AG10803 (cell line): ENCODE measurements at regions not wholly inside any gene's neighbourhood (a gene's known extent, or its start where the extent isn't known, plus 50 kb on each side); places are given as distances from the start of the nearest gene placed in this dataset.

ENCODE experiments used
- DNase-seq: peaks from one replicate; pipeline ENCODE4 v3.0.0; 2010; ENCODE audit warnings: low read depth
- H3K4me3 ChIP-seq: 2 replicates; pipeline ENCODE4 v1.5.1; 2011; ENCODE audit warnings: mild to moderate bottlenecking, low read length, control low read depth
- CTCF ChIP-seq: conservative IDR thresholded peaks from 2 replicates; pipeline ENCODE4 v1.5.1; 2011; ENCODE audit warnings: mild to moderate bottlenecking, low read length, control low read depth, inconsistent platforms

GRCh38 chr13:87459419-87459818 is 211.8 kb upstream of the SLITRK5 start:
- TF ChIP-seq CTCF, result no peak
- DNase-seq, result no peak
- no peak overlapping the region for H3K4me3 ChIP-seq

DNA sequence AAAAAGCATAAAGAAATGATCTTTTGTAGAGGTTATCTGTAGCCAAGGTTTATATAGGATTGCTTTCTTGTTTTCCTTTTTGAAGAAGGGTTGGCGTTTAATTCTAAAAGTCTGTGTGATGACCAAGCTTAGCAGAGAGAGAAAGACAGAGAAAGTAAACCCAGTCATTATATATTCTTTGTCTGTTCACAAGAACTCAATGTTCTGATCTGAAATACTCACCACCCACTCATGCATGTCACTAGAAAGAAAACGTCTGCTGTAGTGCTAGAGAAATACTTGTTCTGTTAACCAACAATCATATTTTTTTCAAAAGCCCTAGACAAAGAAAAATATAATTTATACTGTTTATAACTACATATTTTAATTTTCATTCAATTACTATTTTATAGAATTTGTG is 173.7 kb upstream of the SLITRK5 start:
- TF ChIP-seq CTCF, result no peak
- no peak overlapping the region for H3K4me3 ChIP-seq
- DNase-seq, result no peak

DNA sequence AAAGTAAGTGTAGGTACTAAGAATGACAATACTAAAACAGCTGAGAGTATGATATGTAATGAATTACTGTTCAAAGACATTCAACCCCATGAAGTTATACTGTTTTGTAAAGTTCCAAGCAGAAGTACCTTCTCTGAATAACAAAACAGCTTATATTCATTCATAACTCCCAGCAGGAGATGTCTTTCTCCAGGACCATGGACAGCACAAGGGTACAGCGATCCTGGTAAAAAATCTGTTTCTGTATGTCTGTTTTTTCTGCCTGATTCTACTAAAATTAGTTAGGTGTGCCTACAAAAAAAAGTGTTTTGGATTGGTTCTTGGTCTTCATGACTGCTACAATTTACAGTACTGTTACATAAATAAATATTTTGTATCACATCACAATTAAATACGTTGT is 172.5 kb upstream of the SLITRK5 start:
- DNase-seq, result no peak
- no peak overlapping the region for H3K4me3 ChIP-seq
- TF ChIP-seq CTCF, result no peak

GRCh38 chr13:87524775-87525174 is 146.4 kb upstream of the SLITRK5 start:
- no peak overlapping the region for H3K4me3 ChIP-seq
- DNase-seq, result no peak
- no peak for TF ChIP-seq CTCF

DNA sequence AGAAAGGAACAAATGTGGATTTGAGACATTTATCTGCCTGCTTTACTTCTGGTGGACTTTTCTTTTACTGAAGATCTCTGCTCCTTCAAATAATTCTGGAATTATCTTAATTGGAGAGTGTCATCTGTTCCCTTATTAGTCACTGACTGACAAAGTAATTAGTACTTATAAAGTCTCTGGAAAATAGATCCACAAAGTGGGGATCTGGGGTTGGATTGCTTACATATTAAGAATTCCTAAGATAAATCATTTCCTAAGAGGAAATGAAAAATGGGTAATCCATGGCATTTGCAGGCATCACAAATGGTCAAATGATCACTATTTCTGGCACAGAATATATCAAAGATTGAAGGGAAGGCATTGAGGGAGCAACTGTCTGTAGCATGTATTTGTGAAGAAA is 137.4 kb upstream of the SLITRK5 start:
- no peak for TF ChIP-seq CTCF
- DNase-seq, result no peak
- no peak overlapping the region for H3K4me3 ChIP-seq

GRCh38 chr13:87535911-87536310 is 135.3 kb upstream of the SLITRK5 start:
- no peak for TF ChIP-seq CTCF
- no peak overlapping the region for H3K4me3 ChIP-seq
- no peak for DNase-seq

DNA sequence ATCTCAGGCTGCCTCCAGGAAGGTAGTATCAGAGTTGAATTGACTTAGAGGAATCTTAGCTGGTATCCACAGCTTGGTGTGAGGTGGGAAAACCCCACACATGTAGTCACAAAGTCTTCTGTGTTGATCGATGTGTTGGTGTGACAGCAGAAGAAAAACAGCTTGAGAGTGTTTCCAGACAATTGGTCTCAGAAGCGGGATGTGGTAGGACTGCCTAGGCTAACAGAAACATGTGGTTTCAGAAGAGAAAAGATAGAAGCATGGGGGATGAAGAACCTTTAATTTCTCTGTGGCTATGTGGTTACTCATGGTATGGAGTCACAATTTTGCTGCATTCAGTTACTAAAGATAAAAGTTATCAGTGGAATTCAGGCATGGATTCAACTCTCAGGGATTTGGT is 134.7 kb upstream of the SLITRK5 start:
- TF ChIP-seq CTCF, result no peak
- DNase-seq, result no peak
- H3K4me3 ChIP-seq, result no peak overlapping the region
